ENCODE measurements at regions not wholly inside any gene's neighbourhood (a gene's known extent, or its start where the extent isn't known, plus 50 kb on each side); places are given as distances from the start of the nearest gene placed in this dataset.
"Not testable (repeated sequence)": the region's sequence is repeated elsewhere in the genome, so short reads cannot be mapped to it uniquely, and the experiment has no call there.

DNA sequence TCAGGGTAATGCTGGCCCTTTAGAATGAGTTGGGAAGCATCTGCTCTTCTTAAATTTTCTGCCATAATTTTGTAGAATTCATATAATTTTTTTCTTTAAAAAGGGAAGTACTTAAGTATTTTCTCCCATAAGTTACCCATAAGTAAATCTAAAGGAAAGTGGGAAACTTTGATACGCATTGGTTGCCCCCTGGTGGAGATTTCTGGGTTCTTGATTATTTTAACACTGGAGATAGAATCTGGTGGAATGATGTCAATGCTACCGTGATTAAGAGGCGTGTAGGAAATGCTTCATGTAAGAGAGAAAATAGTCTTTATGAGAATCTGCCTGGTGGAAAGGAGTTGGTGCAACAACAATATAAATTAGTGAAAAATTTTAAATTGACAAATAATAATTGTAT, 65.6 kb downstream of the OR4F15 start:
- not testable (repeated sequence) for TF ChIP-seq ZNF749 (CRISPR knock-in tag; IDR thresholded peaks at IDR 0.05; ENCODE audit: borderline replicate concordance); ZNF121 (CRISPR knock-in tag; IDR thresholded peaks at IDR 0.05)

Data from HepG2 (cell line).